RKO (cell line): ENCODE measurements at regions not wholly inside any gene's neighbourhood (a gene's known extent, or its start where the extent isn't known, plus 50 kb on each side); places are given as distances from the start of the nearest gene placed in this dataset.
"Not testable (repeated sequence)": the region's sequence is repeated elsewhere in the genome, so short reads cannot be mapped to it uniquely, and the experiment has no call there.

ENCODE experiments used
- DNase-seq: peaks from one replicate; pipeline ENCODE4 v3.0.0-alpha.2; 2016; ENCODE audit warnings: low spot score

DNA sequence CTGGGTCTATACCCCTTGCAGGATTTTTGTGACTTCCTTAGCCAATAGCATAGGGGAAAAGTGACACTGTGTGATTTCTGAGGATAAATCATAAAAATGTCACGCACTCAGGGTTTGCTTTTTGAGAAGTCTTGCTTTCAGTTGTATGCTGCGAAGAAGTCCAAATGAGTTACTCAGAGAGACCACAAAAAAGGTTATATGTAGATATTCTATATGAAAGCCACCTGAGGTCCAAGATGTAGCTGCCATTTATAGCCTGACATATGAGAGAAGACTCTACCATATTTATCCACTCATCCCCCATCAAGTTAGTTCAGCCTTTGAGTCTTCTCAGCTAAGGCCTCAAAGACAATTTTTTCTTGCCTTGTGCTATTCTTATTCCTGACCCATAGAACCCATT, 488.3 kb upstream of the MAP2 start:
- DNase-seq: no peak

DNA sequence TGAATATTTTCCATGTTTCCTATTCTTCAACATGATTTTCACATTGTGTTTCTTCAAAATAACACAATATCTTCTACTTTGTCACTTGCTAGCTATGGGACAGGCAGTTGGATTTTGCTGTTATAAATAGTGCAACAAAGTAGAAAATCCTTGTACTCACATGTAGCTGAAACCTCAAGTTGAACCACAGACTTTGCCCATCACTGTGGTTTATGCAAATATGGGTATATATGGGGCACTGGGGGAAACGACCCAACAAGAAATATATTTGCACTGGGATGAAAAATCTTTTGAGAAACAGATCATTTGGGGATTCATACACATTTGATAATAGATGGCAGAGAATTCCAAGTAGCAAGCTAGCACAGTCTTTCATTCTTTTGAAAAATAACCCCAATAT, 486.3 kb upstream of the MAP2 start:
- DNase-seq: no peak

DNA sequence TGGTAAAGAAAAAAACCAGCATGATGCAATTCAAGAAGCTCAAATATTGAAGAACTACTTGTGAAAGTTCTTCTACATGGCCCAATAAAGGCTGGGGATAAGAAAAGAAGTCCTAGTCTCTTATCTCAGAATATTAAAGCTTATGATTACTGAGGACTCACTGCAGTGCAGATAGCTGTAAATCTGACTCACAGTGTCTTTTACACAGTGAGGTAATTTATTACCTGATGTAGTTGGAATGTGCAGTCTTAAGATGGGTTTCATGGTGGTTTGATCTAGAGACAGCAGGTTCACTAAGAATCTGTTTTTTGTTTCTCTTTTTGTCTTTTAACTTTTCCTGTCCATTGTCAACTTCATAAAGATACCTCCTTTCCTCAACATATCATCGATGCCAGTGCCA, 484.0 kb upstream of the MAP2 start:
- DNase-seq: no peak

DNA sequence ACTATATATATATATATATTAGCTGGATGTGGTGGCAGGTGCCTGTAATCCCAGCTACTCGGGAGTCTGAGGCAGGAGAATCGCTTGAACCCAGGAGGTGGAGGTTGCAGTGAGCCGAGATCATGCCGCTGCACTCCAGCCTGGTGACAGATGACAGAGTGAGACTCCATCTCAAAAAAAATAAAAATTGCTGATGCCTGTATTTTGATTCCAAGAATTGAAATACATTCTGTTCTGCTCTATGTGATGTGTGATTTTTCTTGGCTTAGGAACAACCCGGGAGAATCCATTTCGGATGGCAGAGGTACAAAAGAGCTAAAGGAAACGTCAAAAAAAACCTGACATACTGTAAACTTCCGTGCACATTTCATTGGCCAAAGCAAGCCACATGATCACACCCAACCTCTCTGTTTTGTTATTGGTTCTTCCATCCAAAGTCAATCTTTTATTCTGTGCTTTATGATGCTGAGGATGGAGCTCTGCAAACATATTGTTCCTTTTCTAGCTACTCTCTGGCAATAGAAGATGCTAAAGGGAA, 478.1 kb upstream of the MAP2 start:
- no peak for DNase-seq

DNA sequence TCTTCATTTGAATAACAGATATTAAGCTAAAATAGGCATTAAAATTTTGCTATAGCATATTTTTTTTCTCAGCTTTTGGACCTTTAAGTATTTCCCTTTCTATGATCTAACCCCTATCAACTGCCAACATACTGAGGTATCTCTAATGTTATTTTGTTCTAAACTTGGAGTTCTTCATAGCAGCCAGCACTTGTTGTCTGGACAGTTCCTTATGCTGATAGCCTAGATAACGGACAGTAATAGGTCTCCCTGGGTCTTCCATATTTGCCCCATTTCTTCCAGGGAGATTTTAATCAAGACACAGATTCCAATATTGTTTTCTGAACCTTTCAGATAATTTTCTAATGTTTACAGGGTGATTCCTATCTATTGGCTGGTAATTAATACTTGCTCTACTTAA, 475.8 kb upstream of the MAP2 start:
- no peak for DNase-seq

DNA sequence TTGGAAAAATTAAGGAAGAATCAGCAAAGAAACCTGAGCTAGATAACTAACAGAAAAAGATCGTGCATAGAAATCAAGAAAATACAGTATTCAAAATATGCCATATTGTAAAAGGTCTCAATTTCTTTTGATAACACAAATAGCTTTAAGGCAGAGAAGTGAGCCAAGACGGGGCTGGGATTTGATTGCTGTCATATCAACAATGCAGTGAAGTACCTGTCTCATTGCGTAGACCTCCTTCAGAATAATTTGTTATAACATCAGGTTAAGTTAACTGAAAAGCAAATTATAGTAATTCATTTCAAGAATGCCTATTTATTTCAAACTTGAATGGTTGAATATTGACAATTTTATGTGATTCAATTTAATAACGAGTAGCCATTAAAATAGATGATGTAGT, 453.8 kb upstream of the MAP2 start:
- DNase-seq: no peak

DNA sequence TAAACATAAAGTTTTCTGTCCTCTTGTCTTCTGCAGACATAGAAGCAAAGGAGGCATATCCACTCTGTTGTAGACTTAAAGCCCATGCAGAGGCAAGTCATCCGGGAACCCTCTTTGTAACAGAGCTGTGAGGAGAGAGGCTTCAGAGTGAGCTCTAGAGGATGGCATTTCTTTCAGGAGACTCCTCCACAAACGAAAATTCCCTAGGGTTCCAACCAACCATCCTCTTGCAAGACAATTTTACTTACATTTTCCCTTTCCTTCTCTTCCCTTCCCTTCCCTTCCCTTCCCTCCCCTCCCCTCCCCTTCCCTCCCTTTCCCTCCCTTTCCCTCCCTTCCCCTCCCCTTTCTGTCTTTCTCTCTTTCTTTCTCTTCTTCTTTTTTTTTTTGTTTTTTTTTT, 446.3 kb upstream of the MAP2 start:
- no peak for DNase-seq

DNA sequence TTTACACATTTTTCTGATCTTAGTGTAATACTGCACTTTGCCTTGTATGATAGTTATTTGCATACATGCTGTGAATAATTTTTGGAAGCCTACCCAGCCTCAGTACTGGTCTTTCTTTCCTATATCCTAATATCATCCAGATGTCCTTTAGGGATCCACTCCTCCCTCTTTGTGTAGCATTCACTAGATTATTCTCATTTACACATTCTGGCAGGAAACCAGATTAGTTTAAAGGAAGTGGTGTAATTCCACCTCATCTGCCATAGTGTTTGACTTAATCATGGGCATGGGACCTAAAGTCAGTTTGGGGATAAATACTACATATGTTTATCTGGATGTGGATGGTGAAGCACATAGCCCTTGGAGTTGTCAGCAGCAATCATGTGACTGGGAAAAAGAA, 444.9 kb upstream of the MAP2 start:
- no peak for DNase-seq

DNA sequence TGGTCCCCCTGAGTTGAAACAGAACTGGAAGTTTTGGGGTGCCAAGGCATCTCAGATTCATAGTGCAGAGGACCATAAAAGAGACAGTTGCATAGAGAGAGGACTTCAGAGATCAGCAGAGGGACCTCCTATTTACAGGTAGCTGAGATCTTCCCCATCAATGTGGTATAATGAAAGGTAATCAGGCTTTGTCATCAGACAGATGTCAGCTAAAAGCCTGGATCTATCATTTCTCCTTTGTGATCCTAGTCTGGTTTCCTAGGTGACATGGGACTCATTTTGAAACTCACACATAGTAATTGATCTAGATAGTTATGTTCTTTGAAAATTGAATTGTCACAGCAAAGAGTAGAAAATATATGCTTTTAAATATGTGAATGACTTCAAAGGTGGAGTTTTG, 443.5 kb upstream of the MAP2 start:
- no peak for DNase-seq

DNA sequence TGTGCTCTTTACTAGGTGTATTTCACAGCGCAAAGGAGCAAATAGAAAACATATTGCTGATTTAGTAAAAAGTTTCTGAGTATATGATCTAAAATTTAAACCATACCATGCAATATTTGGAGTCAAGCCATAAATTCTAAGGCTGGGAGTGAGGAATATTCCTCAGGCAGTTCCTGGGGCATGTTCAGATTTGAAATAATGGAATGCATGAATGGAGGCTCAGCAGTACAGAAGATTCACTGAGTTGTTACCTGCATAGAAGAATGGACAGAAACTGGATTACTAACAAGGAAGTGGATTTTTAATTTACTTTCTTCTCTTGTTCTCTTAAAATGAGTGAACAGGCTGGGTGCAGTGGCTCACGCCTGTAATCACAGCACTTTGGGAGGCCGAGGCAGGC, 441.0 kb upstream of the MAP2 start:
- no peak for DNase-seq

DNA sequence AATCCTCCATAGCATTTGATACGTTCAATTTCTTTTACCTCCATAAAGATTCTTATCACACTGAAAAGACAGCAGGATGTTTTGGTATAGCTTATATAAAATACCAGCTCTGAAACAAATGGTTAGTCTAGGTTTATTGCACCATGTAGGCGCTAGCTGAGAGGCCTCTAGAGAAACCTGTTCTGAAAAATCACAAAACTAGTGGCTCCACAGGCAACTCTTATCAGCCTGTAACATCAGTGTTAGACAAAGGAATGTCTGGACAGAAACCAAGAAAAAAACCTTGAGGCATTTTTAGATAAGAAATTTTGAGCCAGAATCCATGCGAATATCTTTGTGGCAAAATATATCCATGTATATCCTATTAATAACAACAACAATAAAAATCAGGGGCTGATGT, 440.4 kb upstream of the MAP2 start:
- DNase-seq: no peak

DNA sequence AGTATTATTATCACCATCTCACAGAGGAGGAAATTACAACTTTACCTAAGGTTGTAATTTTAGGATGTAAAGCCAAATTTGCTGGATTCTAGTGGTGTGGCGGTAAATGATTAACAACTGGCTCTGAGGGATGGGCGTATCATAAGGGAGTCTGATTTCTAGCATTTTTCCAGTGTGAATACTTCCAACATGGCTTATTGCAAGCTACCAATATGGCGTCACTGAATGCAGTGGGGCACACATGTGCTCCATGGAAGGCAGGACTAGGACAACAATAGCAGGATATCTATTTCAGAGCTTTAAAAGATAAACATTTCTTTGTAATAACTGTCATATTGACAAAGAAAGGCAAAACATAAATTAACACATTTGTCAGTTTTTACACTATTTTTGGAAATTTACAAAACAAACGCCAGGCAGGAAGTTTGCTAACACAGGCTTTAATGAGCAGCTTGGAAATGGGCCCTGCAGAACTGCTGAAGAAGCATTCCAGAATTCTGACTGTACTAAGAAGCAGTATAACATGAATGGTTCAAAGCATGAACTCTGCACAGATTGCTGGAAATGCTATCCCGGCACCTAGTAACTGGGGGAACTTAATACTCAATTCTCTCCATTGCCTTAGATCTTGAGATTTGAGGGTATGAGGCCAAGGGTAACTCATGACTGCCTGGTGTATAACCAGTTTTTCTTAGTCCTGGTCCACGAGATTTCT, 439.3 kb upstream of the MAP2 start:
- DNase-seq: no peak

DNA sequence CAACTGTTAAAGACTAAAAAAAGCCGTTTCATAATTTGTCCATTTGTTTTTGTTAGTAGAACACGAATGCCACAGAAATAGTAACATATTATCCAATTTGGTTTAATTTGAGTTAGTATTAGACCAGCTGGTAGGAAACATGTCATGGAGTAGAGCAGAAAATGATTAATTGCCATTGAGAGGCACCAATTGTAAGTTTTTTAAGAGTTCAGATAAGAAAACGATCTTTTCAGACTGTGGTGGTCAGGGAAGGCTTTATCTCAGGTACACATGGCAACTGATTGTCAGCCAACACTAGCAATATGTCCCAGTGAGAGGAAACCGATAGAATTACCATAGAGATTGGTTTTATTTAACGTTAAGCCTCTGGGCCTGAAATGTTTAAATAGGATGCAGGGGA, 438.2 kb upstream of the MAP2 start:
- no peak for DNase-seq

DNA sequence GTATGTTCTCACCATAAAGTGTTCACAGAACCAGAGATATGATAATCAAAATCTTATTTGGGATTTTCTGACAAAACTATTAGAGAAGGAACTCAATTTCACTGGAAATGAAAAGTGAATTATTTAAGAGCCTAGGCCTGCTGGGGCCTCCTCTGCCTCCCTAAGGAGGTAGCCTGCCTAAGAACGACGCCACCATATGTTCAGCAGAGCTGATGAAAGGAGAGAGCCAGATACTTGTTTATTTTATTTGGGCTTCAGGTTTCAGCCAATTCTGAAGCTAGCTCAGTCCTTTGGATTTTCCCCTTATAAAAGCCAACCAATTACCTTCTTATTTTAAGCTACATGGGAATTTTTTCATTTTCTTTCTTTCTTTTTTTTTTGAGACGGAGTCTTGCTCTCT, 433.1 kb upstream of the MAP2 start:
- no peak for DNase-seq

DNA sequence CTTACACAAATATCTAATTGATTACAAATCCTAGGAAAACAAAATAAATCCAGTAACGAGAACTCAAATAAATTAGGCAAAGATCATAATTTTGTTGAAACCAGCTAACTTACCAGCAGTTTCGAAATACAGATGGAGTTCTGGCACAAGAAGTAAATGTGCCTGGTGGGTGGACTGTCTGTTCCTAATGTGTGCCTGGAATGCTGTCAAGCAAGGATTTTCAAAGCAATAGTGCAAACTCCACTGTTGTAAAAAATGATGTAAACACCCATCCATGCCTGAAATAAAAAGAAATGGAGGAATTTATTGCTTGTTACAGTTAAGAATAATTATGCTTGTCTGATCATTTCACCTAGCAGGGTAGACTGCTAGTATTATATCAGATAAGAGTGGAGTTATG, 423.9 kb upstream of the MAP2 start:
- no peak for DNase-seq

DNA sequence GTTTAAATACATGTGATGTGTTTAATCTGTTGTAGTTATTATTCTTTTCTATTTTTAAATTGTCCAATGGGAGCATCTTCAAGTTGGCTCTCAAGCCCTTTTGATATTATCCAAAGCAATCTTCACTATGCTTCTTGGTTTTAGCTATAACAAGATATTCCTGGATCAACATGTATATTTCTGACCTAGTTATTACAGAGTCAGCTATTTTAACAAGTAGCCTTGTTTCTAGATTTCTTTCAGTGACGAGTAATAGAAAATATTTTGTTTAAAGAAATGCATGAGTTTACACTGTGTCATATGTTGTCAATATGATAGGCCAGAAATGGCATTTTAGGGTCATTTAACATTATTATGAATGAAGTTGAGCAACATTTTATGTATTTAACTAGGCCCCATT, 421.8 kb upstream of the MAP2 start:
- DNase-seq: no peak

DNA sequence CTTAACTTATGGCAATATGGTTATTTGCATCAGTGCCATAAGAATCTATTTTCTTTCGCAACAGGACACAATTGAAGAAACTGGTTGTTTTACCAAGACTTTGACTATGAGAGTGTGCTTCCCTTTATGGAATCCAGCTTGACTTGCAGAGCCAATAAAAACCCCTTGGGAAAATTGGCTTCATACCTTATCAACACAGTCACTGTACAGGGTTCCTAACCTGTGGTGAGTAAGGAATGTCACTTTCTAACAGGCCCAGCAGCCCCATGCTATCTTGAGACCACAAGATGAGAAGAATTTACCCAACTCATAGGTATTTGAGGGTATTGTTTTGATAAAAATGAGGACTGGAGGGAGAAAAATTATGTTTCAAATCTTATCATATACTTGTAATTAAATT, 418.5 kb upstream of the MAP2 start:
- no peak for DNase-seq

DNA sequence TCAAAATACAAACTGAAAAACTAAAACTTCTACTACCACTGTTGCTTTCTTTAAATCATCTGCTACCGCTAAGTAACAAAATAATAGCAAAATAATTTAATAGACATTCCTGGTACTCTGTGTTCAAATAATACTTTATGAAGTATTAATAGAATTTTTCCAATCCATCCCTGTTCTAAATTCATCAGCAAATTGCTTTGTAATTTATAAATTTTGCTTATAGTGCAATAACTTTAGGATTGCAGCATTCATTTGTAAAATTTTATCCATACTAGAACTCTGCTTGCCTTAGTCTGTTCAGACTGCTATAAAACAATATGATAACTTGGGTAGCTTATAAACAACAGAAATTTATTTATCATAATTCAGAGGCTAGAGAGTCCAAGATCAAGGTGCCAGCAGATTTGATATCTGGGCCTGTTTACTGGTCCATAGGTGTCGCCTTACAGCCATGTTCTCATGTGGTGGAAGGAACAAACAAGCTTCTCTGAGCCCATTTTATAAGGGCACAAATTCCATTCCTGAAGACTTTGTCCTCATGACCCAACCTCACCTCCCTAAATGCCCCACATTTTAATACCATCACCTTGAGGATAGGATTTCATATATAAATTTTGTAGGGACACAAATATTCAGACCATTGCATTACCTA, 415.1 kb upstream of the MAP2 start:
- no peak for DNase-seq

DNA sequence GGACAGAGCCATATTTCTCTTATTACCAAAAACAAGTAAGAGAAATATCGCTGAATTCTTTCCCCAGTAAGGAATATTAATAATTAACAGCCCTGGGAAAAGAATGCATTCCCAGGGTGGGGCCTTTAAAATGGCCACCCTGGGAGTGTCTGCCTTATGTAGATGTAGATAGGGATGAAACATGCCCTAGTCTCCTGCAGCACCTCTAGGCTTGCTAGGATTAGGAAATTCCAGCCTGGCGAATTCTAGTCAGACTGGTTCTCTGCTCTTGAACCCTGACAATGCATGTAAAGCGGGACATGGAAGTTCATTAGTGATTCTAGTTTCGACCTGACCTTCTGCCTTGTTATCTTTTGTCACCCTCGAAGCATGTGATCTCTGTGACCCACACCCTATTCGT, 405.2 kb upstream of the MAP2 start:
- DNase-seq: not testable (repeated sequence)

DNA sequence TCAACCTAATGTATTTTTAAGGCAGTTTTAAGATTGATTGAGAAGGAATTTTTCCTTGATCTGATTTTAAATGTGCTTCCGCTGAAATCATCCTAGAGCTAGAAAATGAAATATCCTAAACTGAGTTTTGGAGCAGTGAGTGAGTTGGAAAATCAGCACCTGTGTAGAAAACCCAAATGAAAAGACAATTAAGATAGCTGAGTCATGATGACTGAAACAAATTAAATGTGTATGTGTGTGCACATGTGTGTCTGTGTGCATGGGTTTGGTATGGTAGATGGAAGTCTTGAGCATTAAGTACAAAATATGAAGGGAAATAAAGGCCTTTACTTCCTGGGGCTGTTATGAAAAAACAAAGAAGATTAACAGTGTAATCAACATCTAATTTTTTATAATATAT, 394.6 kb upstream of the MAP2 start:
- no peak for DNase-seq

DNA sequence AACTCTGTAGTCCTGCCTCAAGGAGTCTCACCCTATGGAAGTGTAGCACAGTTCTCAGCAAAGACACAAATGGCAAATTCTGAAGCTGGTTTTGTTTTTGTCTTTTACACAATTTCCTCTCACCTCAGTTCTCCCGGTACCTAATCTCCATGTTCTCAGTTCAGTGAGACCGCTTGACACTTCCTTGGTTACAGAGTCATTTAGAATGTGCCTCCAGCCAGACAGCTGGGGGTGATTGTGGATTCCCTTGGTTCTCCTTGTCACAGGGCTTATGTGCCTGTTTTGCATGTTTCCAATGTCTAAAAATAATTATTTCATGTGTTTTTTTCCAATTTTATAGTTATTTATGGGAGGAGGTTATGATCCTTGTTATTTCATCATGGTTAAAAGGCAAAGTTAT, 379.5 kb upstream of the MAP2 start:
- no peak for DNase-seq

DNA sequence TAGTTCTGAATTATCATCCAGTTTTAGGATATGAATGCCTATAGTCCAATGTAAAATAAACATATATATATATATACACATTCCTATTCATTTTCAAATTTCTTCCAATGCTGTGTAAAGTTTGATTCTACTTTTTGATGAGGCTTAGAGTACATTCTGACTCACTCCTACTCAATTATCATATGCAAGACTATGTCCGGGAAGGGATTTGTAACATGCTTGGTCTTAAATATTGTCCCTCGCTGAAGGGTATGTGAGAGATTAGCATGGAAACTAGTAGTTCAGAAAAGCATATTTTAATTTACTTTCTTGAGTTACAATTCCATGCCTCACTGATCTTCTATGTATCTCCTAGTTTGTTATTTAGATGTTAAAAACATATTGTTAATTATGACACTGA, 377.7 kb upstream of the MAP2 start:
- DNase-seq: no peak

DNA sequence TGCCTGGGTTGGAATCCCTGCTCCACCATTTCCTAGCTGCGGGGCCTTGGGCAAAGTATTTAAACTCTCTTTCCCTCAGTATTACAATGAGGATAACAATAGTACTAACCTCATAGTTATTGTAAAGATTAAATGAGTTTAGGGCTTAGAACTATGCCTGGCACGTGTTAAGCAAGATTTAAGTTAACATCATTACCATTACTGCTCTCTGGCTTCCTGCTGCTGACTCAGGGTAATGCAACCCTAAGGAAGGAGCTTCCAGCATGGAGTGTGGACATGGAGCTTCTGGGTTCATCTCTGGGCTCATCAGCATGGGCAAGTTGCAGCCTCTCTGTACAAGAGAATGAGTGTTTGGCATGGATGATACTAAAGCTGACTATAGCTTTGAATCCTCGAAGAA, 374.2 kb upstream of the MAP2 start:
- DNase-seq: no peak

DNA sequence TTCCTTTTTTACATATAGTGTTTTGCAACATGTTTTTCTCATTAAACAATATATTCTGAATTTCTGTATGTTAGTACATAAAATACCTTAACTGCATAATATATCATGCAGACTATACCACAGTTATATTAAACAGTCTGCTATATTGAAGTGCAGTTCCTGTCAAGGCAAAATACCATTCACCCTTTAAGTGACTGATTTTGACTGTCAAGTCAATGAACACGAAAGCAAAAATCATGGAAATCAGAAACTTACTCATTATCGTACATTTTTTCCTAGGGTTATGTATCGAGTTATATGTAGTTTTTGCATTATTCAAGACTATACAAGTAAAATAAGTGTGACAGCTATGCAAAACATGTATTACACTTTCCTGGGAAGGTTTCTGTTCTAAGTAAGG, 361.6 kb upstream of the MAP2 start:
- no peak for DNase-seq
